ENCODE measurements at regions not wholly inside any gene's neighbourhood (a gene's known extent, or its start where the extent isn't known, plus 50 kb on each side); places are given as distances from the start of the nearest gene placed in this dataset.

GRCh38 chr1:182236651-182237077, 154.9 kb downstream of the GLUL start (continued):
- peak; percentile 36 for TF ChIP-seq ZNF280A (IDR thresholded peaks at IDR 0.05; ENCODE audit: low read depth, partially characterized antibody)
- TF ChIP-seq TSC22D4 (tag; IDR thresholded peaks at IDR 0.05): peak; percentile 87; the same call in 1 of the 2 replicates
- TF ChIP-seq ZNF354B (CRISPR knock-in tag; IDR thresholded peaks at IDR 0.05): no peak
- no peak for TF ChIP-seq PTBP1 (IDR thresholded peaks at IDR 0.05; ENCODE audit: low read depth, low read length)
- 0 out of 2 replicates have a peak, but pooled peaks have one; percentile 42 for TF ChIP-seq ZC3H8 (IDR thresholded peaks at IDR 0.05)
- TF ChIP-seq LARP7 (IDR thresholded peaks at IDR 0.05): peak; percentile 98
- TF ChIP-seq HBP1 (CRISPR knock-in tag; IDR thresholded peaks at IDR 0.05): 0 out of 2 replicates have a peak, but pooled peaks have one; percentile 63
- TF ChIP-seq STAT5A (IDR thresholded peaks at IDR 0.05; ENCODE audit: borderline replicate concordance, low read length): no peak
- peak; percentile 52 for TF ChIP-seq PHB2 (IDR thresholded peaks at IDR 0.05; ENCODE audit: low read depth)
- TF ChIP-seq MCM5 (IDR thresholded peaks at IDR 0.05; ENCODE audit: low read depth): no peak
- peak; percentile 83 for TF ChIP-seq ARHGAP35 (IDR thresholded peaks at IDR 0.05; ENCODE audit: partially characterized antibody)
- TF ChIP-seq NCOA4 (IDR thresholded peaks at IDR 0.05; ENCODE audit: partially characterized antibody): peak; percentile 65
- no peak for TF ChIP-seq ZNF347 (CRISPR knock-in tag; IDR thresholded peaks at IDR 0.05; ENCODE audit: low read depth)
- no peak for TF ChIP-seq SOX6 (IDR thresholded peaks at IDR 0.05)
- no peak for TF ChIP-seq ZNF586 (CRISPR knock-in tag; conservative IDR thresholded peaks at IDR 0.05)
- TF ChIP-seq ZNF785 (CRISPR knock-in tag; IDR thresholded peaks at IDR 0.05): no peak
- TF ChIP-seq ZNF175 (CRISPR knock-in tag; IDR thresholded peaks at IDR 0.05; ENCODE audit: low read depth): no peak
- TF ChIP-seq ZNF282 (CRISPR knock-in tag; IDR thresholded peaks at IDR 0.05): no peak
- no peak for TF ChIP-seq CEBPZ (IDR thresholded peaks at IDR 0.05; ENCODE audit: borderline replicate concordance, low read depth, low read length)
- TF ChIP-seq CHAMP1 (IDR thresholded peaks at IDR 0.05): no peak
- no peak for TF ChIP-seq RBM34 (IDR thresholded peaks at IDR 0.05; ENCODE audit: borderline replicate concordance, insufficient read depth, low read length)
- TF ChIP-seq ZNF511 (CRISPR knock-in tag; IDR thresholded peaks at IDR 0.05): no peak

All from K562 (cell line).